Sigmoid colon (tissue), 6 donors: ENCODE measurements at regions not wholly inside any gene's neighbourhood (a gene's known extent, or its start where the extent isn't known, plus 50 kb on each side); places are given as distances from the start of the nearest gene placed in this dataset.

Experiments used
- DNase-seq: peaks from one replicate; pipeline ENCODE4 v3.0.0-alpha.2; 2019
- H3K27ac ChIP-seq, 4 donors: fragments of 200-600 bp; sonication (generic); one replicate each; pipeline ENCODE4 v1.5.1; 2016 to 2019; ENCODE audit warnings: mild to moderate bottlenecking in 1 of 4
- H3K27me3 ChIP-seq, 3 donors: fragments of 200-600 bp; sonication (generic); one replicate each; pipeline ENCODE4 v1.5.1; 2019; ENCODE audit warnings: mild to moderate bottlenecking in 1 of 3
- H3K36me3 ChIP-seq, 4 donors: fragments of 200-600 bp; sonication (generic); one replicate each; pipeline ENCODE4 v1.5.1; 2016 to 2019
- H3K4me1 ChIP-seq, 4 donors: fragments of 200-600 bp; sonication (generic); one replicate each; pipeline ENCODE4 v1.5.1; 2017 to 2019
- H3K4me3 ChIP-seq, 4 donors: fragments of 200-600 bp; sonication (generic); one replicate each; pipeline ENCODE4 v1.5.1; 2017 to 2019; ENCODE audit warnings: mild to moderate bottlenecking in 2 of 4, moderate library complexity in 1 of 4
- H3K9me3 ChIP-seq, 4 donors: fragments of 200-600 bp in 3 of 4; sonication (generic) in 3 of 4; one replicate each; pipeline versions ENCODE4 v1.5.1 to v1.6.1; 2013 to 2019
- EP300 ChIP-seq, 4 donors: sonication (generic); formaldehyde crosslinking; IDR thresholded peaks; one replicate each; pipeline ENCODE4 v1.6.1; 2017; ENCODE audit warnings: antibody characterized with exemption in 4 of 4
- POLR2A ChIP-seq, 2 donors: fragments of 450-650 bp; IDR thresholded peaks; one replicate each; pipeline ENCODE4 v1.6.1; 2016; ENCODE audit warnings: antibody characterized with exemption in 2 of 2, mild to moderate bottlenecking in 2 of 2, moderate library complexity in 2 of 2
- POLR2AphosphoS5 ChIP-seq, 4 donors: sonication (generic); formaldehyde crosslinking; IDR thresholded peaks; one replicate each; pipeline ENCODE4 v1.6.1; 2017; ENCODE audit warnings: antibody characterized with exemption in 4 of 4
- WGBS, 2 donors: extraction: QIAGEN DNeasy Blood & Tissue Kit; methylation state at CpG; one replicate each; pipeline ENCODE4 v1.1.7; 2013; 5-methylcytosine and 5-hydroxymethylcytosine counted together
- intact Hi-C: fragments of 100-400 bp; cut with DNase I; formaldehyde crosslinking; loops from one replicate; pipeline ENCODE4 v1.15.1; 2023
- TF ChIP-seq, protein P1 (sequence below), 4 experiments: fragments of 450-650 bp in 3 of 4; fragments of 200-600 bp in 1 of 4; IDR thresholded peaks; one replicate each; pipeline ENCODE4 v1.5.1; 2016 to 2019; ENCODE audit warnings: antibody characterized with exemption in 4 of 4, mild to moderate bottlenecking in 3 of 4, moderate library complexity in 2 of 4
- donor health status: healthy with polysubstance abuse.
- donor health status: healthy.

GRCh38 chr1:222971146-222971545 lies 156.3 kb downstream of the DISP1 start:
- no peaks in the 10 kb centered on the region for H3K27me3 ChIP-seq
- DNase-seq: no peak
- TF ChIP-seq POLR2AphosphoS5 (IDR thresholded peaks at IDR 0.05): no peak
- TF ChIP-seq EP300 (IDR thresholded peaks at IDR 0.05): no peak
- TF ChIP-seq POLR2A (IDR thresholded peaks at IDR 0.05): no peak
- TF ChIP-seq, protein P1, sequence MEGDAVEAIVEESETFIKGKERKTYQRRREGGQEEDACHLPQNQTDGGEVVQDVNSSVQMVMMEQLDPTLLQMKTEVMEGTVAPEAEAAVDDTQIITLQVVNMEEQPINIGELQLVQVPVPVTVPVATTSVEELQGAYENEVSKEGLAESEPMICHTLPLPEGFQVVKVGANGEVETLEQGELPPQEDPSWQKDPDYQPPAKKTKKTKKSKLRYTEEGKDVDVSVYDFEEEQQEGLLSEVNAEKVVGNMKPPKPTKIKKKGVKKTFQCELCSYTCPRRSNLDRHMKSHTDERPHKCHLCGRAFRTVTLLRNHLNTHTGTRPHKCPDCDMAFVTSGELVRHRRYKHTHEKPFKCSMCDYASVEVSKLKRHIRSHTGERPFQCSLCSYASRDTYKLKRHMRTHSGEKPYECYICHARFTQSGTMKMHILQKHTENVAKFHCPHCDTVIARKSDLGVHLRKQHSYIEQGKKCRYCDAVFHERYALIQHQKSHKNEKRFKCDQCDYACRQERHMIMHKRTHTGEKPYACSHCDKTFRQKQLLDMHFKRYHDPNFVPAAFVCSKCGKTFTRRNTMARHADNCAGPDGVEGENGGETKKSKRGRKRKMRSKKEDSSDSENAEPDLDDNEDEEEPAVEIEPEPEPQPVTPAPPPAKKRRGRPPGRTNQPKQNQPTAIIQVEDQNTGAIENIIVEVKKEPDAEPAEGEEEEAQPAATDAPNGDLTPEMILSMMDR (IDR thresholded peaks at IDR 0.05): no peak
- H3K36me3 ChIP-seq: no peaks in the 10 kb centered on the region
- intact Hi-C loops: loop anchor here (5.0 to 10.0 kb wide), 4 partner anchors 114 to 214 kb away; partner anchors contain the start of gene DISP1
- H3K4me1 ChIP-seq: peaks cover 0 to 38% (median 25%) of the 10 kb centered on the region in 4 donors
- WGBS, 2 donors: 83 to 90% methylated on average over 2 of the region's 2 CpGs
- no peaks in the 10 kb centered on the region for H3K9me3 ChIP-seq
- H3K27ac ChIP-seq: peak overlapping the region in 1 of 4 donors; percentile 3
- H3K4me3 ChIP-seq: no peak overlapping the region

DNA sequence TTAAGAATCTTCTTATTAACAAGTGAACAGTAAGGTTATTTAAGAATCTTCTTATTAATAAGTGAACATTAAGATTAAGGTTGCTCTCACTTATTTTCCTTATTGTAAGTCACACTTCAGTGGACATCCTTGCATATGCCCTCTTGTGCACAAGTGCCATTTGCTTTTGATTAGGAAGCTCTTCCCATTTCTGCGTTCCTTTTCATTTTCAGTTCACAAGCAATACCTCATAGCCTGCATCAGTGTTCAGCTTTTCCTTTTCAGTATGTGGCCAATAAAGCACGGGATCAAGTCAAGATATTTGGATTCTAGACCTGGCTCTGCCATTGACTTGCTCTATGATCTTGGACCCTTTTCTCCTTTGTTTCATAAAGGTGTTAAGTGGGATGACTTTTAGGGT lies 158.7 kb downstream of the DISP1 start:
- 91 to 95% methylated on average over 2 of the region's 2 CpGs for WGBS, 2 donors
- Histone ChIP-seq H3K36me3 (no peaks in the 10 kb centered on the region), H3K27me3 (no peaks in the 10 kb centered on the region), H3K4me3 (no peak overlapping the region), H3K9me3 (no peaks in the 10 kb centered on the region), H3K4me1 (peaks cover 0 to 45% (median 31%) of the 10 kb centered on the region in 4 donors), H3K27ac (peak overlapping the region in 3 of 4 donors; percentile 64 to 77 (median 68))
- TF ChIP-seq POLR2AphosphoS5 (IDR thresholded peaks at IDR 0.05) (no peak), POLR2A (IDR thresholded peaks at IDR 0.05) (no peak), EP300 (IDR thresholded peaks at IDR 0.05) (no peak)
- TF ChIP-seq, protein P1 (IDR thresholded peaks at IDR 0.05): no peak
- DNase-seq: no peak
- intact Hi-C loops: loop anchor here (5.0 to 10.0 kb wide), 4 partner anchors 111 to 216 kb away; partner anchors contain the start of gene DISP1

GRCh38 chr1:222974496-222974895 lies 159.7 kb downstream of the DISP1 start:
- H3K27ac ChIP-seq: peak overlapping the region in 3 of 4 donors; percentile 64 to 77 (median 68)
- TF ChIP-seq POLR2A (IDR thresholded peaks at IDR 0.05) (no peak), POLR2AphosphoS5 (IDR thresholded peaks at IDR 0.05) (peak; percentile 96 to 98 (median 96)), EP300 (IDR thresholded peaks at IDR 0.05) (peak; percentile 93 to 97 (median 96))
- TF ChIP-seq, protein P1 (IDR thresholded peaks at IDR 0.05): no peak
- no peaks in the 10 kb centered on the region for H3K27me3 ChIP-seq
- H3K4me1 ChIP-seq: peaks cover 0 to 46% (median 31%) of the 10 kb centered on the region in 4 donors
- H3K36me3 ChIP-seq: no peaks in the 10 kb centered on the region
- H3K9me3 ChIP-seq: no peaks in the 10 kb centered on the region
- intact Hi-C loops: loop anchor here (2.0 to 10.0 kb wide), 5 partner anchors 40 to 217 kb away; partner anchors contain the start of gene DISP1
- no peak for DNase-seq
- no peak overlapping the region for H3K4me3 ChIP-seq
- 76 to 89% methylated on average over 3 of the region's 3 CpGs for WGBS, 2 donors

DNA sequence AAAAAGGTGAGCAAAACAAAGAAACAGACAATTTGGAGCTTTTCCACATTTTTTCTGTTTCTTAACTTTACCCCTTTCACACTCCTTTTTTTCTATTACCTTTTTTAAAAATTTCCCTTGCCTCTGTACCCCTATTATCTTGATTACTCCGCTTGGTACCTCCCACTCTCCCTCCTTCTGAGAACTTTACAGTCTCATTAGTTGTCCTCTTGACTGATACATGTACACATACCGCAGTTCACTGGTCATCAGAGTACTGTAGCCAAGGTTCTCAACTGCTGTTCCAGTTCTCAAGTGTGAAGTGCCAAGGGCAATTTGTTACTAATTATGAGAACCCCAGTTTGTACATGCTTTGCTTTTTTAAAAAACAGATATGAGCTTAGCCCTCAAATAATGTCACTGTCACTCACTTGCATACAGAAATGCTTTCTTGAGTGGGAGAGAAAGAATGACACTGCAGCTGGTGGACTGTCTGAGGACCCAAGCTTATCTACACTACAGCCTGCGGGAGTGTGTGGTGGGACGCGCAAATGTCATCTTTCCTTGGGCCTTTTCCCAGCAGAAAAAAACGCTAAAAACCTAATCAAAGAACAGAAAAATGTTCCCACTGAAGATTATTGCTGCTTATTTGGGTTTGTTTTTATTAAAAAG lies 160.8 kb downstream of the DISP1 start:
- no peaks in the 10 kb centered on the region for H3K27me3 ChIP-seq
- no peaks in the 10 kb centered on the region for H3K9me3 ChIP-seq
- peak overlapping the region in 3 of 4 donors; percentile 33 to 77 (median 64) for H3K27ac ChIP-seq
- H3K36me3 ChIP-seq: no peaks in the 10 kb centered on the region
- H3K4me3 ChIP-seq: no peak overlapping the region
- H3K4me1 ChIP-seq: peaks cover 0 to 51% (median 31%) of the 10 kb centered on the region in 4 donors
- intact Hi-C loops: loop anchor here (2.0 to 10.0 kb wide), 4 partner anchors 41 to 161 kb away; partner anchors contain the start of gene DISP1
- TF ChIP-seq POLR2AphosphoS5 (IDR thresholded peaks at IDR 0.05): peak in 2 of 4 donors; percentile 12 to 13
- TF ChIP-seq POLR2A (IDR thresholded peaks at IDR 0.05): no peak
- TF ChIP-seq, protein P1 (IDR thresholded peaks at IDR 0.05): no peak
- DNase-seq: no peak
- WGBS, 2 donors: 86 to 89% methylated on average over 6 of the region's 6 CpGs
